Left lung (tissue), 4 donors: ENCODE measurements at regions not wholly inside any gene's neighbourhood (a gene's known extent, or its start where the extent isn't known, plus 50 kb on each side); places are given as distances from the start of the nearest gene placed in this dataset.

Source experiments
- ATAC-seq: fragments of 200-7000 bp; cut with Tn5 transposase; one replicate; pipeline ENCODE4 v1.9.1; 2020; ENCODE audit warnings: moderate library complexity
- DNase-seq, 4 donors: peaks; one replicate each; pipeline ENCODE4 v3.0.0-alpha.2; 2013 to 2020
- H3K27ac ChIP-seq, 2 donors: fragments of 200-600 bp; sonication (generic) in 1 of 2; one replicate each; pipeline versions ENCODE4 v1.5.0 to v1.8.0; 2020 to 2021
- H3K27me3 ChIP-seq, 2 donors: fragments of 200-600 bp; sonication (generic) in 1 of 2; one replicate each; pipeline versions ENCODE4 v1.5.0 to v1.8.0; 2020 to 2021
- H3K36me3 ChIP-seq, 2 donors: fragments of 200-600 bp; sonication (generic) in 1 of 2; one replicate each; pipeline versions ENCODE4 v1.5.0 to v1.8.0; 2020 to 2021
- H3K4me1 ChIP-seq, 2 donors: fragments of 200-600 bp; one replicate each; pipeline ENCODE4 v1.8.0; 2021
- H3K4me3 ChIP-seq, 2 donors: fragments of 200-600 bp; sonication (generic) in 1 of 2; one replicate each; pipeline versions ENCODE4 v1.5.0 to v1.8.0; 2020 to 2021; ENCODE audit warnings: mild to moderate bottlenecking in 1 of 2
- H3K9me3 ChIP-seq, 2 donors: fragments of 200-600 bp; sonication (generic) in 1 of 2; one replicate each; pipeline versions ENCODE4 v1.5.0 to v1.8.0; 2020 to 2021
- intact Hi-C, 2 donors: fragments of 100-400 bp; cut with DNase I; formaldehyde crosslinking; loops; one replicate each; pipeline versions ENCODE4 v1.11.2 to v1.14.2; 2022
- TF ChIP-seq, protein P1 (sequence below), 2 donors: fragments of 200-600 bp; sonication (generic) in 1 of 2; IDR thresholded peaks; one replicate each; pipeline versions ENCODE4 v1.5.0 to v1.8.0; 2021; ENCODE audit warnings: antibody characterized with exemption in 2 of 2
- donor health status: DM: no; HTN: yes; CAD: no.
- donor health status: DM: no; HTN: no; CAD: no.

DNA sequence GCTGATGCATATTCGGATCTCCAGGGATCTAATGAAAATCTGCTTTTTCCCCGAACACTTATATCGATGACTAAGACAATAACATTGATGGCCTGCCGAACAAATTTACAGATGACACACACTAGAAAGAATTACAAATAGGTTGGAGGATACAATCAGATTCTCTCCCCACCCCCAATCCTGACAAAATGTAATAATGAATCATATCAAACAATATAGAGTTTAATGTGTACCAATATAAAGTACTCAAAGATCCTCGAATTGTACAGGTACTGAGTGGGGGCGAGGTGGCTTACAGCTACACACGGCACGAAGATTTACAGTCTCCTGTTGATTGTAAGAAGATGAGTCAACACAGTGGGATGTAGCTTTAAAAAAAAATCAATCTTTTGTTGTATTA lies 182.7 kb upstream of the MKLN1 start:
- Histone ChIP-seq H3K36me3 (no peaks in the 10 kb centered on the region), H3K27ac (no peak overlapping the region)
- no peak for ATAC-seq

DNA sequence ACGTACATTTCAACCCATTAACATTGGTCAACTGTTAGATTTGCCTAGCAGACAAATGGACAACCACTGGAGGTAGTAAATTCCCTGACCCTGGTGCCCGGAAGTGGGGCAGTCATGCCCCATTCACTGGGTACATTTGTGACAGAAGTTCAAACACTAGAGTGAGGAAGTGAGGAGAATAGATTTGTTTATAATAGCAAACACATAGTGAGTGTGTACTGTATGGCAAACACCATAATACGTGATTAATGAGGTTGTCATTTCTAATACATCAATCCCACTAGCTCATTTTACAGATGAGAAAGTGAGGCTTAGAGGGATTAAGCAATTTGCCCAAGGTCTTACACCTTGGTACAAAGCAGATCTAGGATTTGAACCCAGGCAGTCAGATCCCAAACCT lies 181.9 kb upstream of the MKLN1 start:
- DNase-seq: no peak
- intact Hi-C loops: no loop called here
- H3K27me3 ChIP-seq: no peaks in the 10 kb centered on the region
- TF ChIP-seq, protein P1, sequence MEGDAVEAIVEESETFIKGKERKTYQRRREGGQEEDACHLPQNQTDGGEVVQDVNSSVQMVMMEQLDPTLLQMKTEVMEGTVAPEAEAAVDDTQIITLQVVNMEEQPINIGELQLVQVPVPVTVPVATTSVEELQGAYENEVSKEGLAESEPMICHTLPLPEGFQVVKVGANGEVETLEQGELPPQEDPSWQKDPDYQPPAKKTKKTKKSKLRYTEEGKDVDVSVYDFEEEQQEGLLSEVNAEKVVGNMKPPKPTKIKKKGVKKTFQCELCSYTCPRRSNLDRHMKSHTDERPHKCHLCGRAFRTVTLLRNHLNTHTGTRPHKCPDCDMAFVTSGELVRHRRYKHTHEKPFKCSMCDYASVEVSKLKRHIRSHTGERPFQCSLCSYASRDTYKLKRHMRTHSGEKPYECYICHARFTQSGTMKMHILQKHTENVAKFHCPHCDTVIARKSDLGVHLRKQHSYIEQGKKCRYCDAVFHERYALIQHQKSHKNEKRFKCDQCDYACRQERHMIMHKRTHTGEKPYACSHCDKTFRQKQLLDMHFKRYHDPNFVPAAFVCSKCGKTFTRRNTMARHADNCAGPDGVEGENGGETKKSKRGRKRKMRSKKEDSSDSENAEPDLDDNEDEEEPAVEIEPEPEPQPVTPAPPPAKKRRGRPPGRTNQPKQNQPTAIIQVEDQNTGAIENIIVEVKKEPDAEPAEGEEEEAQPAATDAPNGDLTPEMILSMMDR (IDR thresholded peaks at IDR 0.05): no peak
- no peaks in the 10 kb centered on the region for H3K4me1 ChIP-seq
- no peak overlapping the region for H3K4me3 ChIP-seq
- H3K27ac ChIP-seq: no peak overlapping the region
- no peaks in the 10 kb centered on the region for H3K36me3 ChIP-seq
- no peaks in the 10 kb centered on the region for H3K9me3 ChIP-seq
- ATAC-seq: no peak

More for the DNA sequence above, 182.7 kb upstream of the MKLN1 start:
- Histone ChIP-seq H3K4me1 (no peaks in the 10 kb centered on the region), H3K4me3 (no peak overlapping the region), H3K9me3 (no peaks in the 10 kb centered on the region), H3K27me3 (no peaks in the 10 kb centered on the region)
- TF ChIP-seq, protein P1 (IDR thresholded peaks at IDR 0.05): no peak
- intact Hi-C loops: no loop called here
- DNase-seq: no peak

DNA sequence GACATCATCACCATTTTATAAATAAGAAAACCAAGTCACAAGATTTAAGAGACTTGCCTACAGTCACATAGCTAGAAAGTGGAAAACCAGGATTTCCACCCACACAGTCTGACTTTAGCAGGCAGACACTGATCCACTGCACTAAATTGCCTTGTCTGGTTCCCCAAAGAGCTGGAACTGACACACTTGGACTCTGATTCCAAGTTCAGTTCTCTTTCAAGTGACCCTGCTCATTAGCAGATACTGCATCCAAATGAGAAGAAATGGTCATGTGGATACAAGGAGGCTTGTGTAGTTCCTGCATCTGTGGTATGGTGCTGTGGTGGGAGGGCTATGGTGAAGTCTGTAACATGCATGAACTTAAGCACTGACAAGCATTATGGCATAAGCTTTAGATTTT lies 180.1 kb upstream of the MKLN1 start:
- no peaks in the 10 kb centered on the region for H3K36me3 ChIP-seq
- ATAC-seq (no peak), DNase-seq (no peak)
- no peaks in the 10 kb centered on the region for H3K4me1 ChIP-seq
- no peak overlapping the region for H3K27ac ChIP-seq
- intact Hi-C loops: no loop called here
- H3K27me3 ChIP-seq: no peaks in the 10 kb centered on the region
- H3K4me3 ChIP-seq: no peak overlapping the region
- TF ChIP-seq, protein P1 (IDR thresholded peaks at IDR 0.05): no peak
- no peaks in the 10 kb centered on the region for H3K9me3 ChIP-seq

DNA sequence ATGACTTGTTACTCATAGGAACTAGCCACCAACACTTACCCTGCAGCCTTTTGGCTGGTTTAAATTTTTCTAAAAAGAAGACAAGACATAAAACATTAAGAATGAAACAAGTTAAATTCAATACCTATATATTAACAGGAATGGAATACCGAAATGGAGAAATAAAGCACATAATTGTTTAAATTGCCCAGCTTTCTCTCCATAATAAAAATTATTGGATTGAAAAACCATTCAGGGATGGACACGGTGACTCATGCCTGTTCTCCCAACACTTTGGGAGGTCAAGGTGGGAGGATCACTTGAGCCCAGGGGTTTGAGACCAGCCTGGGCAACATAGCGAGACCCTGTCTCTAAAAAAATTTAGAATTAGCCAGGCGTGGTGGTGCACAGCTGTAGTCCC lies 179.4 kb upstream of the MKLN1 start:
- Histone ChIP-seq H3K9me3 (no peaks in the 10 kb centered on the region), H3K4me1 (no peaks in the 10 kb centered on the region), H3K4me3 (no peak overlapping the region), H3K27ac (no peak overlapping the region), H3K36me3 (no peaks in the 10 kb centered on the region), H3K27me3 (no peaks in the 10 kb centered on the region)
- ATAC-seq: no peak
- no peak for DNase-seq
- TF ChIP-seq, protein P1 (IDR thresholded peaks at IDR 0.05): no peak
- intact Hi-C loops: no loop called here

DNA sequence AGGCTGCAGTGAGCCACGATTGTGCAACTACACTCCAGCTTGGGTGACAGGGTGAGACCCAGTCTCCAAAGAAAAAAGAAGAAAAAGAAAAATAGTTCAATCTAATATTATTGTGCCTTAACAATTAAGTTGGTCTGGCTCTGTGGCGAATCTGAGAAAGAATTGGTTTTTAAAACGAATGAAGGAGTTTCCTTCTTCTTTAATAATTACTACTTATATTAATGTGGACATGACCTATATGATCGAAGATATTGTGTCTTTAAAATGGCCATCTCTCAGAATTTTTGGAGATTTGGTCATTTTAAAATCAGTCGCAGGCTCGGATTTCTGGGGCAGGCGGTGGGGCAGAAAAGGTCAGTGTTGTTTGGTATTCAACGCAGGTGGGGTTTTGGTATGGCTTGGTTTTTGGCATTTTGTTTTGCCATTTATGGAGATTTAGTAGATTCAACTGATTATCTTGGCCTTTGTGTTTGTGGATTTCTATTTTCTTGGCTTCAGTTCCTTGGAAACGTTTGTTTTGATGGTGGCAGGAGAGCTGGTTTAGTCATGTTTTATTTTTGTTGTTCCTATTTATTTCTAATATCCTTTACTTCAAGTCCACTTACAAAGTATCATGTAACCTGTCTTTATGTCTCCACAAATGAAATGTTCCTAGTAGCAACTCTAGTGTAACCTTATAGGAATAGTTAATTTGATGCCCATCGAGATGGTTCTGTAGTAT lies 178.8 kb upstream of the MKLN1 start:
- no peak for DNase-seq
- TF ChIP-seq, protein P1 (IDR thresholded peaks at IDR 0.05): no peak

More for the DNA sequence above, 178.8 kb upstream of the MKLN1 start:
- intact Hi-C loops: no loop called here
- no peak for ATAC-seq
- H3K27me3 ChIP-seq: no peaks in the 10 kb centered on the region
- H3K9me3 ChIP-seq: no peaks in the 10 kb centered on the region
- no peak overlapping the region for H3K4me3 ChIP-seq
- no peak overlapping the region for H3K27ac ChIP-seq
- H3K36me3 ChIP-seq: no peaks in the 10 kb centered on the region
- H3K4me1 ChIP-seq: no peaks in the 10 kb centered on the region
